GM18517 (cell line): ENCODE measurements at regions not wholly inside any gene's neighbourhood (a gene's known extent, or its start where the extent isn't known, plus 50 kb on each side); places are given as distances from the start of the nearest gene placed in this dataset.
"Not testable (repeated sequence)": the region's sequence is repeated elsewhere in the genome, so short reads cannot be mapped to it uniquely, and the experiment has no call there.

Source experiments
- ATAC-seq: cut with Tn5 transposase; IDR thresholded peaks from one replicate; pipeline ENCODE4 v1.9.1; 2021; ENCODE audit warnings: mild to moderate bottlenecking, moderate library complexity; ENCODE audit not compliant: unreplicated experiment

DNA sequence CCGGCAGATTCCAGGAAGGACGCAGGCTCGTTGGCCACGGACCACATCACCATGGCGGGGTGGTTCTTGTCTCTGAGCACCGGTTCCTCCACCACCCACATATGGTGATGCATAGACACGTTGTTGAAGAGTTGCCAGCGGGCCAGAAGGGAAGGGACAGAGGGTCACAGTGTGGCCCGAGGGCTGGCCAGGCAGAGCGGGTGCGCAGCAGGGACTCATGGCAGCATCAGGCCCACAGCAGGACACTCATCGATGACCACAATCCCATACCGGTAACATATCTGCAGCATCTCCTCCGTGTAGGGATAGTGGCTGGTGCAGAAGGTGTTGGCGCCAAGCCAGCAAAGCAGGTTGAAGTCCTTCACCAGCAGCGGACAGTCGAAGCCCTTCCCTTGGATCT lies 469.2 kb upstream of the FAM174A start:
- not testable (repeated sequence) for ATAC-seq

DNA sequence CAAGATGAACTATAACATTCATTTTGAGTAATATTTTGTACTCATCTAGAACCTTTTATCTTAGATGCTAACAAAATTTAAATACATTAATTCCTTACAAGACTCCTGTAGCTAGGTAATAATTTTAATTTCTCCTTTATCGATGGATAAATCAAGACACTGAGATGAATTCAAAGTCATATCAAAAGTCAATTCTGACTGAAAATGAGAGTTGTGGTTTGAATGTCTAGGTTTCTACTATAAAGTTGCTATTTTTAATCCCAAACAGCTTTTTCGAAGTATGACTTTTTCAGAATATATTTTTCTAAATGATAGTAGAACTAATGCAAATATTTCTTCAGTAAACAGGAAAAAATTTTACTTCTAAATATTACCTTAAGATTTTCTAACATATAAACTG lies 491.7 kb upstream of the FAM174A start:
- ATAC-seq = no peak

DNA sequence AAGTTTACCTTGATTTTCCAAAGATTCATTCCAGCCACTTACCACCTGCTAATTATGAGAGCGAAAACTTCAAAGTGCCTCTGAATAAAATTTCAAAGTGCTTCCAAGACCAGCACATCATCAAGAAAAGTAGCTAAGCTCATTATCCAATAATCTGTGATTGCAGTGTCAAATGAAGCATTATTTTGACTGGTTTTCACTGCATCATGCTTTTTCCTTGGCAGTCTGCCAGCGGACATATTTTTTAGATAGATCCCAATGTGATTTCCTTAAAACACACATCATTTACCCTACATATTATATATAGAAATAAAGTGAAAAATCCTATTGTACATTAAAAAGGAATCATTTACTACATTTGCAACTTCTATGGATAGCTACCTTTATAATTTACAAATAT lies 508.6 kb upstream of the FAM174A start:
- ATAC-seq = no peak

DNA sequence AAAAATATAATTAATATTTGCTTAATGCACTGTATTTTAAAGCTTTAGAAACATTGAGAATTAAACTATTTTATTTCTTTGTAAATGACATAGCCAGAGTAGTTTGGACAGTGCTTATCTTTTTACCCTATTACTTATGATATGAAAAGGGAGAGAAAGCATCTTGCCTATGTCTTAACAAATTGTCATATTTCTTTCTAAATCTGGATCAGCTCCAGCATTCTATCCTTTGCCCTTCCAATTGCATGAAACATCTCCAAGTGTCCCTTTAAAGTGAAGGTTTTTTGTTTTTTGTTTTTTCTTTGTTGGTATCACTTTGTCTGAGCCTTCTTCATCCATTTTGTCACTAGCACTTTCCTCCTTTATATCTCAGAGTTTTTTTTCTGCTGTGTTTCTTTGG lies 511.6 kb upstream of the FAM174A start:
- no peak for ATAC-seq

DNA sequence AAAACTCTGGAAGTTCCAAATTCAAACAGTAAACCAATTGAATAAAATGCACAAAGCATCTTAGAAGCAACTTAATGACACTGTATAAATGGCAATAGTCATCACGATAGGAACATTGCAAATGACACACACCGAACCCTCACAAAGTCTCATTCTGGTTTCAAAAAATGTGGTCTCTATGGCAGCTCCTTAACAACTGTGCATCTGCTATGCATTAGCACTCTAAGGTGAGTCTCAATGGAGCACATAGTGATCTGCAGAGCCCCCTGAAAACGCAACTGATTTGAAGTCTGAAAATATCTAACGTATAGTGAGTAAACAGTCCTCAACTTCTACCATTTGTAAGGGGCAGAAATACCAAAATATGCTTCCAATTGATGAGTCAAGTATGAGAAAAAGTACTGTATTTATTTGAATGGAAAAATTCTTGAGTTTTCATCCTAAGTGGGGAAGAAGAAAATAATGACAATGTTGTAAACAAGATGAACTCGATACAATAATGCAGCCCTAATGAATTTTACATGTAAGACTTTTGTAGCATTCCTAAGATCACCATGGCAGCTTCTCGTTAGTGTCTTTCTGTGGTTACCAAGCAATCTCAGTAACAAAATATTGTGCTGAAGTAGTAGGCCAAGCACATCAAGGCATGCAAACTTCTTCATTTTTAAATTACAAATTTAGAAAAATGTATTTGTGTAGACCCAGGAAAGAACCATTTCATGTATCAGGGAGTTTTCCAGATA lies 517.5 kb upstream of the FAM174A start:
- no peak for ATAC-seq

DNA sequence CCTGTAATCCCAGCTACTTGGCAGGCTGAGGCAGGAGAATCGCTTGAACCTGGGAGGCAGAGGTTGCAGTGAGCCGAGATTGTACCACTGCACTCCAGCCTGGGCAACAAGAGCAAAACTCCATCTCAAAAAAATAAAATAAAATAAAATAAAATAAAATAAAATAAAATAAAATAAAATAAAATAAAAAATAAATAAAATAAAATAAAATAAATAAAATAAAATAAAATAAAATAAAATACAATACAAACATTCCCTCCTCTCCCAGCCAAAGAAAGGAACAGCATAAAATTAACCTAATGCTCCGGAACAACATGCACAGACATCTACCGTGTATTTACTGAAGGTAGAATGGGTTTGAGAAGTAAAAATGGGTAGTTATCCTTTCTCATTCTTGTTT lies 521.9 kb upstream of the FAM174A start:
- not testable (repeated sequence) for ATAC-seq

DNA sequence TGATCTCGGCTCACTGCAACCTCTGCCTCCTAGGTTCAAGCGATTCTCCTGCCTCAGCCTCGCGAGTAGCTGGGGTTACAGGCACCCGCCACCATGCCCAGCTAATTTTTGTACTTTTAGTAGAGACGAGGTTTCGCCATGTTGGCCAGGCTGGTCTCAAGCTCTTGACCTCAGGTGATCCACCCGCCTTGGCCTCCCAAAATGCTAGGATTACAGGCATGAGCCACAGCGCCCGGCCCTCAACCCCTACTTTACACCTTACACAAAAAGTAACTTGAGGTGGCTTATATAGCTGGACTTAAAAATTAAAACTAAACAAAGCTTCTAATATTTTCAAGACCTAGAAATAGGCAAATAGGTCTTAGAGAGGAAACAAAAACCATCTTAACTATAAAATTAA lies 524.0 kb upstream of the FAM174A start:
- ATAC-seq = not testable (repeated sequence)

DNA sequence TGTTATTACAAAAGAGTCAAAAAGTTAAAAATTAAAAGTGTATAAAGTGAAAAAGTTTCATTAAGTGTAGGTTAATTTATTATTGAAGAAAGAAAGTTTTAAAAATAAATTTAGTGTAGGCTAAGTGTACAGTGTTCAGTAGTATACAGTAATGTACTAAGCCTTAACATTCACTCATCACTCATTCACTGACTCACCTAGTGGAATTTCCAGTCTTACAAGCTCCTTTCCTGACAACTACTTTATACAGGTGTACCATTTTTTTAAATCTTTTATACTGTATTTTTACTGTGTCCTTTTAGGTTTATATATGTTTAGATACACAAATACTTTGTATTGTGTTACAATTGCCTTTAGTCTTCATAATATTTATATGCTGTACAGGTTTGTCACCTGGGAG lies 530.2 kb upstream of the FAM174A start:
- ATAC-seq = no peak

DNA sequence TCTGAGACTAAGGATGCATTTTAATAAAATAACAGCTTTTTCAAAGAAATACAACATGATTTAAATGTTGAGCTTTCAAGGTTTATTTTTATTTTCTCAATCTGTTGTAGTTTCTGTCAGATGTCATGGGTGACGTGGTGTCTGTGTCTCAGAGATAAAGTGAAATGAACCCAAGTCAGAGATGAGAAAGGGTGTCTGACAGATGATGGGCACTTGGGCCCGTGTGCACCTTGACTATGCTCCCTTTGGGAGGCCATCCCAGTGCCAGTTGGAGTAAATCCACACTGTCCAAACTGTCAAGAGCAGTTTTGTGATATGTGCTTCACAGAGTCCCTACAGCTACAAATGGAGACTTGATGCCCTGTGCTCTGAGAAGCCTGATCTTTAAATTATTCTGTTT lies 536.9 kb upstream of the FAM174A start:
- no peak for ATAC-seq

DNA sequence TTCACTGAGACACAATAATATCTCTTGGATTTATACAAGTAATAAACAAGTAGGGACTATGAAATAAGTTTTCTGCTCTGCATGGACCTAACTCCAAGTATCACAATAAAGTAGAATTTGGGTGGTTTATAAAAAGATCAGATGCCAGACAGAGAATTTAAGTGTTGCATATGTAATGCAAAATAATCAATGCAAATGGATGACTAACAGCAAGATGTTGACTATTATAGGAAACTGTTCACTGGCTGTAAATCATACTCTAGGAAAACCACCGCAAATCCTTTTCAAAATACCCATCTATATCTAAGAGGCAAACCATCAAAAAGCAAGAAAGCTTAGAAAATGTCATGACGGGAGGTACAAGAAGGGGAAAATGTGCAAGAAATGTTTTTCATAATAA lies 539.8 kb upstream of the FAM174A start:
- no peak for ATAC-seq

DNA sequence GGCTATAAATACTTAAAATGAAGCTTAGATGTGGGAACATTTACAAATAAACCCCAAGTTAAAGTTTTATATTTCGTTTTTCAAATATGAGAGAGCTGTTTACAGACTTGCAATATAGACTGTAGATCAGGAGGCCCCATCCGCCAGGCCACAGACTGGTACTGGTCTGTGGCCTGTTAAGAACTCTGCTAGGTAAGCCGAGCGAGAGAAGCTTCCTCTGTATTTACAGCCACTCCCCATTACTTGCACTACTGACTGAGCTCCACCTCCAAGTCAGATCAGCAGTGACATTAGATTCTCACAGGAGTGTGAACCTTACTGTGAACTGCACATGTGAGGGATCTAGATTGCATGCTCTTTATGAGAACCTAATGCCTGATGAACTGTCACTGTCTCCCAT lies 561.4 kb upstream of the FAM174A start:
- ATAC-seq = no peak

DNA sequence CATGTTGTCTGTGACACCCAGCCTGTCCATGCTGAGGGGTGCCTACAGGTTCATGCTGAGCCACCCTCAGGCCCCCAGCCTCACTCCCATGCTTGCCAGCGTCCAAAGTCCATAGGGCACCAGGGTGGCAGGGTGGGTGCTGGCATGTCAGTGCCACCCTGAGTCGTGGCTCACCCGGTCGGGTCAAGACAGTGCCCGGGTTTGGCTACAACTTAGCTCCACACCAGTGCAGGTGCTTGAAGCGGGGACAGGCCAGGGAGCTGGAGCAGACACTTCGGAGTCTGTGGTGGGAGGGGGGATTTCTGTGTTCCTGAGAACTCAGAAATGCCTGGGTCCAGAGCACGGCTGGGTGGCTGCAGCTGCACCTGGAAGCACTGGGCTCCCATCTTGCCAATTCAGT lies 579.2 kb upstream of the FAM174A start:
- no peak for ATAC-seq

DNA sequence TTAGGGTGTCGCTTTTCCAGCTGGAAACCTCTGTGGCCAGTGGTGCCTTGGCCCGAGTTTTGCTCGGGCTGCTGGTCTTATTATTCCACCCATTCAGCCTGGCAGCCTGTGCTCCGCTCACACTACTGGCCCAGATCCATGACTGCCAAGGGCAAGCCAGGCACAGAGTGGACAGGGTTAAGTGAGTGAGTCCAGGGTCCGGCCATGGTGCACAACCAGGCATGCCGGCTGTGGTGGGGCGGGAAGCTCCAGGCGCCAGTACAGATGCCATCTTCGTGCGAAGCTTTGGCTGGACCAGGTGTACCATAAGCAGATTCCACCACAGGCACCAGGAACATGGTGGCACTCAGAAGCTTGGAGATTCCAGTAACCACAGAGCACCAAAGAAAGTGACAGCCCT lies 580.2 kb upstream of the FAM174A start:
- ATAC-seq = no peak

DNA sequence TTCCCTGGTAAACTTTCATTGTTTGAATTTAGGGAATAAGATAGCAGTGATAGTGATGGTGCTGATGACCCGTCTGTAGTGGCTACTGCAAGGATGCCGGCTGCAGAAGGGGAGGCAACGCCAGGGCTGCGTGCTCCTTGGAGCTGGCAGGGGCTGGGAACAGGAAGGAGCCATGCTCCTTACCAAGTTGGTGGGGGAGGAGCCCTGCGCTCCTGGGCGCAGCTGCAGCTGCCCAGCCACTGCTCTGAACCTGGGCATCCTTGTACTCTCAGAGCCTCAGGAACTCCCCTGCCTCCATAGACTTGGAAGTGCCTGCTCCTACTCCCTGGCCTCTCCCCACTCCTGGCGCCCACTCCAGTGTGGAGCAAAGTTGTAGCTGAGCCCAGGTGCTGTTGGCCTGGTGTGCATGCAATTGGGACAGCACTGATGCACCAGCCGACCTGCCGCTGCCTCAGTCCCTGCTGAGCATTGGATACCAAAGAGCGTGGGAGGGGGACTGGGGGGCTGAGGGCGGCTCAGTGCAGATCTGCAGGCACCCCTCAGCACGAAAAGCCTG lies 585.1 kb upstream of the FAM174A start:
- ATAC-seq = no peak

DNA sequence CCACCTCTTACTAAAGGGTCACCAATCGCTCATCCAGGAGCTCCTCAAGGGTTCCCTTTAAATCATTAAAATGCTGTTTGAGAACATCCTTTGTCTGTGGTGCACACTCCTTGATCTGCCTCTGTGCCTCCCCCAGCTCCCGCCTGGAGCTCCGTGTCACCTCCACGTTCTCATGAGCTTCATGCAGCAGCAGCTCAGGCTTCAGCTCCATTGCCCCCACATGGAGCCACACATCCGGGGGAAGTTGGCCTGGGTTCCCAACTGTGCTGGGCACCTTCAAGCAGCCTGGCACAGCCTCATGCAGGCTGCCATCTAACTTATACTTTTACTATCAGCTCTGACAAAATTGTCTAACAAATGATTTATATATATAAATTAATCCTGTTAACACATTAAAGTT lies 585.8 kb upstream of the FAM174A start:
- ATAC-seq = no peak

DNA sequence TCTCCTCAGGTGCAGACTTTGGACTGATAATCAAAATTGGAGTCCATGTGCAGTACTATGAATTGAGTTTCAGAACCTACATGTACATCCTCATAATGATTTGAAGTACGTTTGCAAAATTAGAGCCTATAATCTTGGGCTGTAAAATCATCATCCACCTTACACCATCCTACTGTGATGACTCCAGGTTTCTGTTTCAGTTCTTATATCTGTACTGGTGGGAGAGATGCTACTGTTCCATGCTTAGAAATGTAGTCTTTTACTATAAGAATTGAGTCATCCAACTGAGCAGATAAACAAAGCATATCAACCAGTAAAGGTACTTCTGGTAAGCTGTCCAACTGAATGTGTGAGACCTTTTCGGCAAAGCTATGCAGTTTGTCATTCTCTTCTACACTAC lies 586.3 kb upstream of the FAM174A start:
- ATAC-seq = no peak

DNA sequence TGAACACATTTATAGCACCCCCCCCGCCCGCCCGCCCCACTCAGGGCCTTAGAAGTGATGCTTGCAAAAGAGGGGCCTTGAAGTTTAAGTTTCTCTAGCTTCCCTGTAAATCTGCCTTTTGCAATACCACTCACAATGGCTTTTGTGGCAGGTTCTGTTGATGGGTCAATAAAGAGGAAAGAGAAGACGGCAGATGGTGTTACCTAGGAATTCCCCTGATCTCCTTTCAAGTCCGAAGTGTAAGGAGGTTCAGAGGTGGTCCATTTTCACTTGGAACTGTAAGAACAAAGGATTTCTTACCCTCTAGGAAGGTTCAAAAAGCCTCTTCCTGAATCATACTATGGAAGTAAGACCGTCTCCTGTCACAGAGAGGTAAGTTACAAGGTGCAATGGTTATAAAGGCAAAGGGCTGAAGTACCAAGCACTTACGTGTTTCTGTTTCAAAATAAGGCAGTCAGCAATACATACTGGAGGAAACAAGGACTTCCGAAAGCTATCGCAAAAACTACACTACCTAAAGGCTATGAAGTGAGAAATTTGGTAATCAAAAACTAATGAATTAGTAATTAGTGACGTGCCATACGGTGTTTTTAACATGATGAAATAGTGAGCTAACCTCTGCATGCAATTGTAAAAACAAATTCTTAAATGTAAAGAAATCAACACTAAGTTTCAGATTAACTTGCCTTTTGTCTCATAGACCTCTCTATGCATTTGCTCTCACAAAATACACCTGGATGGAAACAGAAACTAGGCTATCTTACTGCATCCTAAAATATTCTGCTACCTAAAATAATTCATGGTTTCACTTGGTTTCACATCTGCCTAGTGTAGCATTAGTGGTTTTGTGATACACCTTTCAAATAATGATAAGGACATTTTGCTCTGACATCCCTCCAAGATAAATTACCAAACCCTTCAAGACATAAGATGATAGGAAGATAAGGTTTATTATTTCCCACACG lies 589.4 kb upstream of the FAM174A start:
- ATAC-seq = no peak

DNA sequence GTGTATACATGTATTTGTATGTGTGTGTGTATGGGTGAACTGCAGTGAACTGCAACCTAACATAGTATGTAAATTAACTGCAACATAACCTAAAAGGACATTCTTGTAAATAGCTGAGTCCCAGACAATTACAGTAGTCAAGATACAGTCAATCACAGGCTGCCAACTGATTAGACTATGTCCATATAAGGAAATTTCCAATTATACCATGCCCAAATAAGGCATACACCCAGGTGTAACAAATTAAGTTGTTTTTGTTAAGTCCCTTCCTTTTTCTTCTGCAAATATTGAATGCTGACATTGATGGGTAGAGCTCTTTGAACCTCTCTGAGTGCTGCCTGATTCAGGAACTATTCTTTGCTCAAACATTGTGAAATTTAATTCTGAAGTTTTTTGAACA lies 594.6 kb upstream of the FAM174A start:
- ATAC-seq = no peak

DNA sequence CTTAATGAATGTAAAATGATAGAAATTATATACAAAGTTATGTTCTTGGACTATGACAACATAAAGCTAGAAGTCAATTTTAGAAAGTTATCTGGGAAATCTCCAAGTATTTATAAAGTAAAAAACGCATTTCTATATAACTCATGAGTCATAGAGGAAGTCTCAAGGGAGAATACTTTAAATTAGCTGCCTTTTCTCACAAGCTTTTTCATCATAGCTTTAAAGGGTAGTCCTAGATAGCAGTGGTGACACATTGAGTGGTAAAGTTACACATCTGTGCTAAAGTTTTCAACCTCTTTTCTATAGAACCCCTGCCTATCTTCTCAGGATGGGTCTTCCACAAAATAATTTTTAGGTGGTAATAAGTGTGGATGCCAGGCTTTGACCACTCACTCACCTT lies 598.3 kb upstream of the FAM174A start:
- no peak for ATAC-seq

DNA sequence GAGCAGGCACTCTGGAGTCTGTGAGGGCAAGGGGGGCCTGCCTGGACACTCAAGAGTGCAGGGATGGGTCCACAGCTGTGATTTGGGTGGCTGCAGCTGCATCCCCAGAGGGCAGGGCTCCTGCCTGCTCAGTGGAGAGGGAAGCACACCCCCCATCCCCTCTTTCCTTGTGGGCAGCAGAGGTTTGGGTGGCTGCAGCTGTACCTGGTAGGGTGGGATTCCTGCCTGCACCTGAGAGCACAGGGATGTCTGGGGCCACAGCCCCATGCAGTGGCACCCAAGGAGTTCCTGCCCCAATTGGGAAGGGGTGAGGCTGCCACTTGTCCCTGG lies 605.4 kb upstream of the FAM174A start:
- no peak for ATAC-seq

DNA sequence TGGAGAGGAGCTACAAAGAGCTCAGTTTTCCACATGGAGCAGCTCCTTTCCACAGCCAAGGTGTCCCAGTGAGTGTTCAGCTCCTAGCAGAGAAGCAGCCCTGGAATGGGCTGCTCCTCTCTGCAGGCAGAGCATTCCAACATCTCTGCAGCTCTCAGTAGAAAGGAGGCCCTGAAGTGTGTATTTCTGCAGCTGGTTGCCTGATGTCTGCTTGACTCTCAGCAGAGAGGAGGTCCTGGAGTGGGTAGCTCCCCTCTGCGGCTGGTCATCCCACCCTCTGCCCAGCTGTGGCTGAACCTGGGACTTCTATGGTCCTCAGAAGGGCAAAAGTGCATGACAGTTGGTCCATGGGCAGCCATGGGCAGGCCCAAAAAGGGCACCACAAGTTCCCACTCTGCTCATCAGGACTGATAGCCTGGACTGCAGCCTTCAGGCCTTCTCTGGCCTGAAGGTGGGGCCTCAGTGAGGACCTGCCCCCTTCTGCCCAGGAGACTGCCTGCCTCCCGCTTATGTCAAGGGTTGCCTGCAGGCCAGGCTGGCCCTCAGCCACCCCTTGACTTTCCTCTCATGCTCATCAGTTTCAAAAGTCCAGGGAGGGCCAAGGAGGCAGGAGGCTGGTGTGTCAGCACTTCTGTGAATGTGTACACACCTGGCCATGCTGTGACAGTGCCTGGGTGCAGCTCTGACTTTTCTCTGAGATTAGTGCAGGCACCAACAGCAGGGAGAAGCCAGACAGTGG lies 605.9 kb upstream of the FAM174A start:
- ATAC-seq = no peak
